GM23338 (cell line): ENCODE measurements at regions not wholly inside any gene's neighbourhood (a gene's known extent, or its start where the extent isn't known, plus 50 kb on each side); places are given as distances from the start of the nearest gene placed in this dataset.

Source experiments
- ATAC-seq: fragments of 200-7000 bp; cut with Tn5 transposase; 3 replicates; pipeline ENCODE4 v1.9.1; 2020
- DNase-seq: peaks from one replicate; pipeline ENCODE4 v3.0.0-alpha.2; 2015; ENCODE audit warnings: low spot score
- H2AFZ ChIP-seq: fragments of 200-600 bp; sonication (generic); 2 replicates; pipeline ENCODE4 v1.8.0; 2016; ENCODE audit warnings: antibody characterized with exemption, mild to moderate bottlenecking, moderate library complexity
- H3F3A ChIP-seq: fragments of 200-600 bp; sonication (generic); replicated peaks from 2 replicates; pipeline ENCODE4 v1.8.0; 2017; ENCODE audit warnings: antibody characterized with exemption, mixed run types, low read depth
- H3K27ac ChIP-seq: fragments of 200-600 bp; sonication (generic); 2 replicates; pipeline ENCODE4 v1.6.1; 2016; ENCODE audit warnings: low read depth
- H3K27me3 ChIP-seq: fragments of 200-600 bp; sonication (generic); 2 replicates; pipeline ENCODE4 v1.8.0; 2016; ENCODE audit warnings: mild to moderate bottlenecking, mixed run types, moderate library complexity; ENCODE audit not compliant: insufficient read depth
- H3K36me3 ChIP-seq: fragments of 200-600 bp; sonication (generic); 2 replicates; pipeline ENCODE4 v1.8.0; 2016; ENCODE audit warnings: mild to moderate bottlenecking; ENCODE audit not compliant: insufficient read depth
- H3K4me1 ChIP-seq: fragments of 200-600 bp; sonication (generic); 2 replicates; pipeline ENCODE4 v1.8.0; 2016; ENCODE audit warnings: mild to moderate bottlenecking, moderate library complexity; ENCODE audit not compliant: insufficient read depth
- H3K4me2 ChIP-seq: fragments of 200-600 bp; sonication (generic); 2 replicates; pipeline ENCODE4 v1.7.1; 2017; ENCODE audit warnings: mixed run types
- H3K4me3 ChIP-seq: fragments of 200-600 bp; sonication (generic); 2 replicates; pipeline ENCODE4 v1.6.1; 2016; ENCODE audit warnings: mixed run types
- H3K79me2 ChIP-seq: fragments of 200-600 bp; sonication (generic); replicated peaks from 2 replicates; pipeline ENCODE4 v1.8.0; 2017; ENCODE audit warnings: mild to moderate bottlenecking; ENCODE audit not compliant: insufficient read depth
- H3K9me2 ChIP-seq: fragments of 200-600 bp; sonication (generic); 2 replicates; pipeline ENCODE4 v1.8.0; 2017; ENCODE audit not compliant: insufficient read depth
- H4K20me1 ChIP-seq: fragments of 200-600 bp; sonication (generic); replicated peaks from 2 replicates; pipeline ENCODE4 v1.8.0; 2017; ENCODE audit warnings: mild to moderate bottlenecking; ENCODE audit not compliant: insufficient read depth
- H3K27ac Mint-ChIP-seq: 2 replicates; pipeline ENCODE4 v1.8.0; 2020; ENCODE audit warnings: inconsistent platforms, mild to moderate bottlenecking, moderate library complexity, mixed read lengths
- H3K27me3 Mint-ChIP-seq: 3 replicates; pipeline ENCODE4 v1.8.0; 2022; ENCODE audit warnings: low read depth, mild to moderate bottlenecking, moderate library complexity, mixed read lengths, inconsistent platforms; ENCODE audit not compliant: insufficient read depth, poor library complexity
- H3K36me3 Mint-ChIP-seq: 3 replicates; pipeline ENCODE4 v1.8.0; 2021; ENCODE audit warnings: low read depth, mild to moderate bottlenecking, inconsistent platforms, moderate library complexity, mixed read lengths
- H3K4me1 Mint-ChIP-seq: 3 replicates; pipeline ENCODE4 v1.8.0; 2020; ENCODE audit warnings: mild to moderate bottlenecking, inconsistent platforms, mixed read lengths
- H3K4me3 Mint-ChIP-seq: 3 replicates; pipeline ENCODE4 v1.8.0; 2021; ENCODE audit warnings: moderate library complexity, mild to moderate bottlenecking, inconsistent platforms, mixed read lengths
- H3K9me3 Mint-ChIP-seq: 3 replicates; pipeline ENCODE4 v1.8.0; 2020; ENCODE audit warnings: moderate library complexity, mild to moderate bottlenecking, inconsistent platforms, mixed read lengths
- EZH2 ChIP-seq: fragments of 200-600 bp; sonication (generic); IDR thresholded peaks from one replicate; pipeline ENCODE4 v1.8.0; 2017; ENCODE audit warnings: antibody characterized with exemption, mild to moderate bottlenecking, low read depth; ENCODE audit not compliant: unreplicated experiment
- EZH2phosphoT487 ChIP-seq: fragments of 200-600 bp; sonication (generic); IDR thresholded peaks from one replicate; pipeline ENCODE4 v1.8.1; 2018; ENCODE audit warnings: antibody characterized with exemption; ENCODE audit not compliant: unreplicated experiment
- JUNB ChIP-seq: IDR thresholded peaks from one replicate; pipeline ENCODE4 v1.6.1; 2016; ENCODE audit warnings: antibody characterized with exemption; ENCODE audit not compliant: unreplicated experiment
- NANOG ChIP-seq: IDR thresholded peaks from 2 replicates; pipeline ENCODE4 v1.6.1; 2016; ENCODE audit warnings: antibody characterized with exemption, borderline replicate concordance
- POLR2AphosphoS5 ChIP-seq: IDR thresholded peaks from 2 replicates; pipeline ENCODE4 v1.6.1; 2016; ENCODE audit warnings: antibody characterized with exemption, low read depth
- REST ChIP-seq: IDR thresholded peaks from one replicate; pipeline ENCODE4 v1.6.1; 2018; ENCODE audit warnings: antibody characterized with exemption; ENCODE audit not compliant: unreplicated experiment
- TF ChIP-seq, protein P1 (sequence below): IDR thresholded peaks from 2 replicates; pipeline ENCODE4 v1.6.1; 2016; ENCODE audit warnings: antibody characterized with exemption
- TF ChIP-seq, protein P2 (sequence below), 2 experiments: fragments of 200-600 bp in 1 of 2; sonication (generic) in 1 of 2; conservative IDR thresholded peaks; 2 replicates each; pipeline versions ENCODE4 v1.5.1 to v1.6.1; 2016 to 2017; ENCODE audit warnings: antibody characterized with exemption in 2 of 2, low read depth in 2 of 2, mild to moderate bottlenecking in 2 of 2, moderate library complexity in 1 of 2
- TF ChIP-seq, protein P3 (sequence below): fragments of 250-450 bp; sonication (Bioruptor Pico); IDR thresholded peaks from 2 replicates; pipeline ENCODE4 v1.5.0; 2020; ENCODE audit warnings: mild to moderate bottlenecking, moderate library complexity

GRCh38 chr1:17978016-17978415 is 129.6 kb upstream of the IGSF21 start:
- Mint-ChIP-seq H3K4me3 (no peak overlapping the region), H3K27ac (no peak overlapping the region), H3K36me3 (no peaks in the 10 kb centered on the region; the same call in 2 of the 3 replicates), H3K4me1 (peaks cover 9% of the 10 kb centered on the region), H3K27me3 (peaks cover 4% of the 10 kb centered on the region), H3K9me3 (no peaks in the 10 kb centered on the region; the same call in 2 of the 3 replicates)
- no peak for ATAC-seq
- Histone ChIP-seq H3K4me2 (no peak overlapping the region), H4K20me1 (no peaks in the 10 kb centered on the region), H3K4me3 (no peak overlapping the region), H3K27me3 (no peaks in the 10 kb centered on the region), H3K9me2 (no peaks in the 10 kb centered on the region), H3K79me2 (no peaks in the 10 kb centered on the region), H3K36me3 (no peaks in the 10 kb centered on the region), H3K4me1 (peaks cover 4% of the 10 kb centered on the region; the same call in 1 of the 2 replicates), H3K27ac (no peak overlapping the region), H3F3A (no peaks in the 10 kb centered on the region), H2AFZ (no peak overlapping the region)
- no peak for DNase-seq
- TF ChIP-seq, protein P1, sequence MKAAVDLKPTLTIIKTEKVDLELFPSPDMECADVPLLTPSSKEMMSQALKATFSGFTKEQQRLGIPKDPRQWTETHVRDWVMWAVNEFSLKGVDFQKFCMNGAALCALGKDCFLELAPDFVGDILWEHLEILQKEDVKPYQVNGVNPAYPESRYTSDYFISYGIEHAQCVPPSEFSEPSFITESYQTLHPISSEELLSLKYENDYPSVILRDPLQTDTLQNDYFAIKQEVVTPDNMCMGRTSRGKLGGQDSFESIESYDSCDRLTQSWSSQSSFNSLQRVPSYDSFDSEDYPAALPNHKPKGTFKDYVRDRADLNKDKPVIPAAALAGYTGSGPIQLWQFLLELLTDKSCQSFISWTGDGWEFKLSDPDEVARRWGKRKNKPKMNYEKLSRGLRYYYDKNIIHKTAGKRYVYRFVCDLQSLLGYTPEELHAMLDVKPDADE = no peak
- TF ChIP-seq EZH2phosphoT487 = no peak
- TF ChIP-seq, protein P2, sequence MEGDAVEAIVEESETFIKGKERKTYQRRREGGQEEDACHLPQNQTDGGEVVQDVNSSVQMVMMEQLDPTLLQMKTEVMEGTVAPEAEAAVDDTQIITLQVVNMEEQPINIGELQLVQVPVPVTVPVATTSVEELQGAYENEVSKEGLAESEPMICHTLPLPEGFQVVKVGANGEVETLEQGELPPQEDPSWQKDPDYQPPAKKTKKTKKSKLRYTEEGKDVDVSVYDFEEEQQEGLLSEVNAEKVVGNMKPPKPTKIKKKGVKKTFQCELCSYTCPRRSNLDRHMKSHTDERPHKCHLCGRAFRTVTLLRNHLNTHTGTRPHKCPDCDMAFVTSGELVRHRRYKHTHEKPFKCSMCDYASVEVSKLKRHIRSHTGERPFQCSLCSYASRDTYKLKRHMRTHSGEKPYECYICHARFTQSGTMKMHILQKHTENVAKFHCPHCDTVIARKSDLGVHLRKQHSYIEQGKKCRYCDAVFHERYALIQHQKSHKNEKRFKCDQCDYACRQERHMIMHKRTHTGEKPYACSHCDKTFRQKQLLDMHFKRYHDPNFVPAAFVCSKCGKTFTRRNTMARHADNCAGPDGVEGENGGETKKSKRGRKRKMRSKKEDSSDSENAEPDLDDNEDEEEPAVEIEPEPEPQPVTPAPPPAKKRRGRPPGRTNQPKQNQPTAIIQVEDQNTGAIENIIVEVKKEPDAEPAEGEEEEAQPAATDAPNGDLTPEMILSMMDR (conservative IDR thresholded peaks at IDR 0.05; ENCODE audit: low read depth in 2 of 2) = no peak
- TF ChIP-seq JUNB = no peak
- TF ChIP-seq POLR2AphosphoS5 = no peak

GRCh38 chr1:17979815-17980214 is 127.8 kb upstream of the IGSF21 start:
- Histone ChIP-seq H3K36me3 (no peaks in the 10 kb centered on the region), H3K4me2 (no peak overlapping the region), H3K79me2 (no peaks in the 10 kb centered on the region), H3F3A (no peaks in the 10 kb centered on the region), H3K27me3 (no peaks in the 10 kb centered on the region), H3K27ac (no peak overlapping the region), H4K20me1 (no peaks in the 10 kb centered on the region), H3K4me1 (no peaks in the 10 kb centered on the region), H2AFZ (no peak overlapping the region), H3K4me3 (no peak overlapping the region), H3K9me2 (no peaks in the 10 kb centered on the region)
- Mint-ChIP-seq H3K27ac (no peak overlapping the region), H3K4me3 (no peak overlapping the region), H3K36me3 (no peaks in the 10 kb centered on the region; the same call in 2 of the 3 replicates), H3K9me3 (no peaks in the 10 kb centered on the region; the same call in 2 of the 3 replicates), H3K27me3 (no peaks in the 10 kb centered on the region), H3K4me1 (peaks cover 3% of the 10 kb centered on the region; the same call in 2 of the 3 replicates)
- ATAC-seq (peak; percentile 73), DNase-seq (peak; percentile 32)
- TF ChIP-seq POLR2AphosphoS5 (no peak), REST (no peak), NANOG (no peak), JUNB (no peak), EZH2 (no peak)
- TF ChIP-seq, protein P3, sequence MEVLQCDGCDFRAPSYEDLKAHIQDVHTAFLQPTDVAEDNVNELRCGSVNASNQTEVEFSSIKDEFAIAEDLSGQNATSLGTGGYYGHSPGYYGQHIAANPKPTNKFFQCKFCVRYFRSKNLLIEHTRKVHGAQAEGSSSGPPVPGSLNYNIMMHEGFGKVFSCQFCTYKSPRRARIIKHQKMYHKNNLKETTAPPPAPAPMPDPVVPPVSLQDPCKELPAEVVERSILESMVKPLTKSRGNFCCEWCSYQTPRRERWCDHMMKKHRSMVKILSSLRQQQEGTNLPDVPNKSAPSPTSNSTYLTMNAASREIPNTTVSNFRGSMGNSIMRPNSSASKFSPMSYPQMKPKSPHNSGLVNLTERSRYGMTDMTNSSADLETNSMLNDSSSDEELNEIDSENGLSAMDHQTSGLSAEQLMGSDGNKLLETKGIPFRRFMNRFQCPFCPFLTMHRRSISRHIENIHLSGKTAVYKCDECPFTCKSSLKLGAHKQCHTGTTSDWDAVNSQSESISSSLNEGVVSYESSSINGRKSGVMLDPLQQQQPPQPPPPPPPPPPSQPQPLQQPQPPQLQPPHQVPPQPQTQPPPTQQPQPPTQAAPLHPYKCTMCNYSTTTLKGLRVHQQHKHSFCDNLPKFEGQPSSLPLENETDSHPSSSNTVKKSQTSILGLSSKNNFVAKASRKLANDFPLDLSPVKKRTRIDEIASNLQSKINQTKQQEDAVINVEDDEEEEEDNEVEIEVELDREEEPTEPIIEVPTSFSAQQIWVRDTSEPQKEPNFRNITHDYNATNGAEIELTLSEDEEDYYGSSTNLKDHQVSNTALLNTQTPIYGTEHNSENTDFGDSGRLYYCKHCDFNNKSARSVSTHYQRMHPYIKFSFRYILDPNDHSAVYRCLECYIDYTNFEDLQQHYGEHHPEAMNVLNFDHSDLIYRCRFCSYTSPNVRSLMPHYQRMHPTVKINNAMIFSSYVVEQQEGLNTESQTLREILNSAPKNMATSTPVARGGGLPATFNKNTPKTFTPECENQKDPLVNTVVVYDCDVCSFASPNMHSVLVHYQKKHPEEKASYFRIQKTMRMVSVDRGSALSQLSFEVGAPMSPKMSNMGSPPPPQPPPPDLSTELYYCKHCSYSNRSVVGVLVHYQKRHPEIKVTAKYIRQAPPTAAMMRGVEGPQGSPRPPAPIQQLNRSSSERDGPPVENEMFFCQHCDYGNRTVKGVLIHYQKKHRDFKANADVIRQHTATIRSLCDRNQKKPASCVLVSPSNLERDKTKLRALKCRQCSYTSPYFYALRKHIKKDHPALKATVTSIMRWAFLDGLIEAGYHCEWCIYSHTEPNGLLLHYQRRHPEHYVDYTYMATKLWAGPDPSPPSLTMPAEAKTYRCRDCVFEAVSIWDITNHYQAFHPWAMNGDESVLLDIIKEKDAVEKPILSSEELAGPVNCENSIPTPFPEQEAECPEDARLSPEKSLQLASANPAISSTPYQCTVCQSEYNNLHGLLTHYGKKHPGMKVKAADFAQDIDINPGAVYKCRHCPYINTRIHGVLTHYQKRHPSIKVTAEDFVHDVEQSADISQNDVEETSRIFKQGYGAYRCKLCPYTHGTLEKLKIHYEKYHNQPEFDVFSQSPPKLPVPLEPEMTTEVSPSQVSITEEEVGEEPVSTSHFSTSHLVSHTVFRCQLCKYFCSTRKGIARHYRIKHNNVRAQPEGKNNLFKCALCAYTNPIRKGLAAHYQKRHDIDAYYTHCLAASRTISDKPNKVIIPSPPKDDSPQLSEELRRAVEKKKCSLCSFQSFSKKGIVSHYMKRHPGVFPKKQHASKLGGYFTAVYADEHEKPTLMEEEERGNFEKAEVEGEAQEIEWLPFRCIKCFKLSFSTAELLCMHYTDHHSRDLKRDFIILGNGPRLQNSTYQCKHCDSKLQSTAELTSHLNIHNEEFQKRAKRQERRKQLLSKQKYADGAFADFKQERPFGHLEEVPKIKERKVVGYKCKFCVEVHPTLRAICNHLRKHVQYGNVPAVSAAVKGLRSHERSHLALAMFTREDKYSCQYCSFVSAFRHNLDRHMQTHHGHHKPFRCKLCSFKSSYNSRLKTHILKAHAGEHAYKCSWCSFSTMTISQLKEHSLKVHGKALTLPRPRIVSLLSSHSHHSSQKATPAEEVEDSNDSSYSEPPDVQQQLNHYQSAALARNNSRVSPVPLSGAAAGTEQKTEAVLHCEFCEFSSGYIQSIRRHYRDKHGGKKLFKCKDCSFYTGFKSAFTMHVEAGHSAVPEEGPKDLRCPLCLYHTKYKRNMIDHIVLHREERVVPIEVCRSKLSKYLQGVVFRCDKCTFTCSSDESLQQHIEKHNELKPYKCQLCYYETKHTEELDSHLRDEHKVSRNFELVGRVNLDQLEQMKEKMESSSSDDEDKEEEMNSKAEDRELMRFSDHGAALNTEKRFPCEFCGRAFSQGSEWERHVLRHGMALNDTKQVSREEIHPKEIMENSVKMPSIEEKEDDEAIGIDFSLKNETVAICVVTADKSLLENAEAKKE = no peak
